ENCODE measurements at regions not wholly inside any gene's neighbourhood (a gene's known extent, or its start where the extent isn't known, plus 50 kb on each side); places are given as distances from the start of the nearest gene placed in this dataset.

GRCh38 chr11:133619973-133620372 is 87.7 kb upstream of the OPCML start:
- no peaks in the 10 kb centered on the region for H3K4me1 Mint-ChIP-seq (ENCODE audit: low read depth)
- DNase-seq (no peak), ATAC-seq (ENCODE audit: poor library complexity) (no peak)
- H3K9me3 Mint-ChIP-seq: peaks cover 5% of the 10 kb centered on the region
- intact Hi-C loops (cut with DNase I, micrococcal nuclease): no loop called here
- ChIA-PET CTCF (no interaction called here), POLR2A (no interaction called here)
- no peak overlapping the region for H3K27ac Mint-ChIP-seq
- Histone ChIP-seq H3K4me3 (ENCODE audit: low read length) (no peak overlapping the region), H3K27me3 (ENCODE audit: control insufficient read depth in 1 of 2, insufficient read depth in 2 of 2, low read length in 2 of 2) (no peaks in the 10 kb centered on the region), H3K9me3 (ENCODE audit: control insufficient read depth in 1 of 2, insufficient read depth in 1 of 2, low read length in 2 of 2) (peaks cover 0 to 12% of the 10 kb centered on the region in 2 experiments), H3K4me1 (ENCODE audit: insufficient read depth, low read length) (no peaks in the 10 kb centered on the region), H3K27ac (ENCODE audit: low read depth in 1 of 2, low read length in 2 of 2) (no peak overlapping the region), H3K36me3 (ENCODE audit: insufficient read depth, low read length) (no peaks in the 10 kb centered on the region)
- H3K4me3 Mint-ChIP-seq: no peak overlapping the region
- no peaks in the 10 kb centered on the region for H3K36me3 Mint-ChIP-seq (ENCODE audit: low read depth)
- H3K27me3 Mint-ChIP-seq: no peaks in the 10 kb centered on the region
- no peak for TF ChIP-seq CTCF (IDR thresholded peaks at IDR 0.05)

- DNase-seq: no peak
- no peaks in the 10 kb centered on the region for H3K4me1 ChIP-seq (ENCODE audit: insufficient read depth, low read length)
- H3K27ac ChIP-seq (ENCODE audit: low read depth in 1 of 2, low read length in 2 of 2): no peak overlapping the region
- Mint-ChIP-seq H3K4me3 (no peak overlapping the region), H3K27ac (no peak overlapping the region), H3K36me3 (ENCODE audit: low read depth) (no peaks in the 10 kb centered on the region), H3K9me3 (peaks cover 8% of the 10 kb centered on the region), H3K27me3 (no peaks in the 10 kb centered on the region), H3K4me1 (ENCODE audit: low read depth) (no peaks in the 10 kb centered on the region)
- ATAC-seq (ENCODE audit: poor library complexity): no peak
- no peak overlapping the region for H3K4me3 ChIP-seq (ENCODE audit: low read length)
- CTCF ChIA-PET: no interaction called here
- H3K9me3 ChIP-seq (ENCODE audit: control insufficient read depth in 1 of 2, insufficient read depth in 1 of 2, low read length in 2 of 2): peaks cover 0 to 12% of the 10 kb centered on the region in 2 experiments
- no peaks in the 10 kb centered on the region for H3K27me3 ChIP-seq (ENCODE audit: control insufficient read depth in 1 of 2, insufficient read depth in 2 of 2, low read length in 2 of 2)
- intact Hi-C loops (cut with DNase I, micrococcal nuclease): no loop called here
- TF ChIP-seq CTCF (IDR thresholded peaks at IDR 0.05): no peak
- H3K36me3 ChIP-seq (ENCODE audit: insufficient read depth, low read length): no peaks in the 10 kb centered on the region
- POLR2A ChIA-PET: no interaction called here
These were observed 87.1 kb upstream of the OPCML start for GRCh38 chr11:133619397-133619796.

- ChIA-PET POLR2A (no interaction called here), CTCF (no interaction called here)
- peaks cover 8% of the 10 kb centered on the region for H3K9me3 Mint-ChIP-seq
- DNase-seq (no peak), ATAC-seq (ENCODE audit: poor library complexity) (no peak)
- no peaks in the 10 kb centered on the region for H3K4me1 Mint-ChIP-seq (ENCODE audit: low read depth)
- H3K9me3 ChIP-seq (ENCODE audit: control insufficient read depth in 1 of 2, insufficient read depth in 1 of 2, low read length in 2 of 2): peaks cover 4 to 12% of the 10 kb centered on the region in 2 experiments
- H3K4me1 ChIP-seq (ENCODE audit: insufficient read depth, low read length): no peaks in the 10 kb centered on the region
- H3K27ac ChIP-seq (ENCODE audit: low read depth in 1 of 2, low read length in 2 of 2): no peak overlapping the region
- H3K27ac Mint-ChIP-seq: no peak overlapping the region
- H3K4me3 Mint-ChIP-seq: no peak overlapping the region
- H3K27me3 Mint-ChIP-seq: no peaks in the 10 kb centered on the region
- no peaks in the 10 kb centered on the region for H3K36me3 ChIP-seq (ENCODE audit: insufficient read depth, low read length)
- no peaks in the 10 kb centered on the region for H3K27me3 ChIP-seq (ENCODE audit: control insufficient read depth in 1 of 2, insufficient read depth in 2 of 2, low read length in 2 of 2)
- H3K4me3 ChIP-seq (ENCODE audit: low read length): no peak overlapping the region
- H3K36me3 Mint-ChIP-seq (ENCODE audit: low read depth): no peaks in the 10 kb centered on the region
- no peak for TF ChIP-seq CTCF (IDR thresholded peaks at IDR 0.05)
- intact Hi-C loops (cut with DNase I, micrococcal nuclease): no loop called here
These were observed 86.2 kb upstream of the OPCML start for GRCh38 chr11:133618544-133618943.
